SU-DHL-6 (cell line): ENCODE measurements at regions not wholly inside any gene's neighbourhood (a gene's known extent, or its start where the extent isn't known, plus 50 kb on each side); places are given as distances from the start of the nearest gene placed in this dataset.

Experiments used
- H2AFZ ChIP-seq: fragments of 200-600 bp; sonication (generic); 2 replicates; pipeline ENCODE4 v1.6.1; 2014; ENCODE audit warnings: low read depth, mild to moderate bottlenecking, moderate library complexity, mixed read lengths, antibody characterized with exemption, low read length; ENCODE audit not compliant: severe bottlenecking
- H3F3A ChIP-seq: fragments of 200-600 bp; shearing (Covaris generic); 2 replicates; pipeline ENCODE4 v1.6.0; 2016; ENCODE audit warnings: antibody characterized with exemption, mild to moderate bottlenecking; ENCODE audit not compliant: insufficient read depth
- H3K27ac ChIP-seq: fragments of 200-600 bp; sonication (generic); 2 replicates; pipeline ENCODE4 v1.5.1; 2016; ENCODE audit warnings: low read depth, mild to moderate bottlenecking, low read length, moderate library complexity, mixed read lengths
- H3K27me3 ChIP-seq: fragments of 200-600 bp; sonication (generic), shearing (Covaris generic); 2 replicates; pipeline ENCODE4 v1.6.0; 2014; ENCODE audit warnings: mild to moderate bottlenecking, low read length
- H3K36me3 ChIP-seq: fragments of 200-600 bp; sonication (generic); 2 replicates; pipeline ENCODE4 v1.6.1; 2014; ENCODE audit warnings: mild to moderate bottlenecking, low read length, mixed read lengths
- H3K4me2 ChIP-seq: fragments of 300-600, 200-600 bp; shearing (Covaris generic), sonication (generic); 2 replicates; pipeline ENCODE4 v1.6.0; 2014; ENCODE audit warnings: low read length, low read depth, mild to moderate bottlenecking; ENCODE audit not compliant: poor library complexity, severe bottlenecking
- H3K4me3 ChIP-seq: fragments of 200-600 bp; sonication (generic); 2 replicates; pipeline ENCODE4 v1.5.1; 2014; ENCODE audit warnings: antibody characterized with exemption, low read length, mild to moderate bottlenecking, mixed read lengths; ENCODE audit not compliant: insufficient read depth, poor library complexity, severe bottlenecking
- H3K79me2 ChIP-seq: fragments of 200-600 bp; sonication (generic); 2 replicates; pipeline ENCODE4 v1.6.1; 2014; ENCODE audit warnings: mild to moderate bottlenecking, low read length, moderate library complexity; ENCODE audit not compliant: insufficient read depth
- H3K9ac ChIP-seq: fragments of 200-600 bp; sonication (generic); 2 replicates; pipeline ENCODE4 v1.7.0; 2014; ENCODE audit warnings: mild to moderate bottlenecking, low read length
- H3K9me2 ChIP-seq: fragments of 200-600 bp; sonication (generic); replicated peaks from 2 replicates; pipeline ENCODE4 v1.6.1; 2014; ENCODE audit warnings: low read length; ENCODE audit not compliant: insufficient read depth
- H3K9me3 ChIP-seq: fragments of 200-600 bp; sonication (generic); 2 replicates; pipeline ENCODE4 v1.6.1; 2014; ENCODE audit warnings: low read length, mixed read lengths; ENCODE audit not compliant: insufficient read depth
- H4K20me1 ChIP-seq: fragments of 200-600 bp; sonication (generic); 2 replicates; pipeline ENCODE4 v1.6.1; 2014; ENCODE audit warnings: low read depth, mild to moderate bottlenecking, antibody characterized with exemption, low read length, moderate library complexity, mixed read lengths
- EZH2phosphoT487 ChIP-seq: fragments of 200-600 bp; sonication (generic), shearing (Covaris generic); conservative IDR thresholded peaks from 2 replicates; pipeline ENCODE4 v1.6.1; 2018; ENCODE audit warnings: mild to moderate bottlenecking, antibody characterized with exemption, low read length, moderate library complexity, mixed read lengths
- TF ChIP-seq, protein P1 (sequence below): fragments of 200-600 bp; sonication (generic); IDR thresholded peaks from one replicate; pipeline ENCODE4 v1.5.1; 2017; ENCODE audit warnings: antibody characterized with exemption, mild to moderate bottlenecking, low read length, moderate library complexity; ENCODE audit not compliant: insufficient read depth, poor library complexity, severe bottlenecking

DNA sequence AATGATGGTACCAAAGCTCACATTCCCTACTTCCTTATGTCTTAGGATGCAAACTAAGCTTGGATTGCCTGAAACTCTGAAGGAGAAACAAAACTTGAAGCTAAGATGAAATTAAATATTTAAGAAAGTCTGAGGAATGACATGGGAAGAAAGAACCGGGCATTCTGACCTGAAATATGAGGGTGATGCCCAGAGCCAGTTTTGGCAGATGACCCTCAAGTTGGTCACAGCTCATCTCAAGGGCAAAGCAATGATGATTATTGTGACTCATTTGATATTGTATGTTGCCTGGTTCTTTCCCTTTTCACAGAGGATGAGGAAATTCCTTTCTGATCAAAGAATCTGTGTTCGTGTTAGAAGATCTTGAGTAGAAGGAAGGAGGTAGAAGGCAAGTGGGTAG, 96.0 kb upstream of the NHS start:
- Histone ChIP-seq H3K27ac (no peak overlapping the region), H3K9ac (no peak overlapping the region), H3K4me3 (no peak overlapping the region), H3K9me3 (no peaks in the 10 kb centered on the region), H3K9me2 (no peaks in the 10 kb centered on the region), H3F3A (no peaks in the 10 kb centered on the region), H3K36me3 (no peaks in the 10 kb centered on the region), H4K20me1 (no peaks in the 10 kb centered on the region), H2AFZ (no peak overlapping the region), H3K79me2 (no peaks in the 10 kb centered on the region), H3K27me3 (no peaks in the 10 kb centered on the region), H3K4me2 (no peak overlapping the region)
- TF ChIP-seq EZH2phosphoT487, result no peak
- TF ChIP-seq, protein P1, sequence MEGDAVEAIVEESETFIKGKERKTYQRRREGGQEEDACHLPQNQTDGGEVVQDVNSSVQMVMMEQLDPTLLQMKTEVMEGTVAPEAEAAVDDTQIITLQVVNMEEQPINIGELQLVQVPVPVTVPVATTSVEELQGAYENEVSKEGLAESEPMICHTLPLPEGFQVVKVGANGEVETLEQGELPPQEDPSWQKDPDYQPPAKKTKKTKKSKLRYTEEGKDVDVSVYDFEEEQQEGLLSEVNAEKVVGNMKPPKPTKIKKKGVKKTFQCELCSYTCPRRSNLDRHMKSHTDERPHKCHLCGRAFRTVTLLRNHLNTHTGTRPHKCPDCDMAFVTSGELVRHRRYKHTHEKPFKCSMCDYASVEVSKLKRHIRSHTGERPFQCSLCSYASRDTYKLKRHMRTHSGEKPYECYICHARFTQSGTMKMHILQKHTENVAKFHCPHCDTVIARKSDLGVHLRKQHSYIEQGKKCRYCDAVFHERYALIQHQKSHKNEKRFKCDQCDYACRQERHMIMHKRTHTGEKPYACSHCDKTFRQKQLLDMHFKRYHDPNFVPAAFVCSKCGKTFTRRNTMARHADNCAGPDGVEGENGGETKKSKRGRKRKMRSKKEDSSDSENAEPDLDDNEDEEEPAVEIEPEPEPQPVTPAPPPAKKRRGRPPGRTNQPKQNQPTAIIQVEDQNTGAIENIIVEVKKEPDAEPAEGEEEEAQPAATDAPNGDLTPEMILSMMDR, result no peak

DNA sequence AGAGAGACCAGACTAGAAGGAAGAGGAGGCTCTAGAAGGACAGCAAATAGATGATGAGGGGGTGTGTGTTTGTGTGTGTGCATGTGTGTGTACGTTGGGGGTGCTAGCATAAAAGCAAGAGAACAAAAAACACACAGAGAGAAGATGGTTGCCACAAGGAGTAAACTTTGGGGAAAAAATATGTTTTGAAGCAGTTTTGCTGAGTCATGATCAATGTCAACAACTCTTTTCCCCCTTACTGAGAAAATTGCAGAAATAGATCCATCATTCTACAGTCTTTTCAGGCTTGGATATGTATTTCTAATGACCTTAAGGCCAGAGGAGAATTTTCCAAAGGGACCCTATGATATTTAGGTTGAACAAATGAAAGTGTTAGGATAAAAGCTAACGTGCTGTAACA, 89.0 kb upstream of the NHS start:
- Histone ChIP-seq H4K20me1 (no peaks in the 10 kb centered on the region), H3K36me3 (no peaks in the 10 kb centered on the region), H3K9me3 (no peaks in the 10 kb centered on the region), H2AFZ (no peak overlapping the region), H3K9me2 (no peaks in the 10 kb centered on the region), H3K27me3 (no peaks in the 10 kb centered on the region), H3K9ac (no peak overlapping the region), H3K79me2 (no peaks in the 10 kb centered on the region), H3F3A (no peaks in the 10 kb centered on the region), H3K27ac (no peak overlapping the region), H3K4me2 (no peak overlapping the region), H3K4me3 (no peak overlapping the region)
- TF ChIP-seq, protein P1, result no peak
- TF ChIP-seq EZH2phosphoT487, result no peak

DNA sequence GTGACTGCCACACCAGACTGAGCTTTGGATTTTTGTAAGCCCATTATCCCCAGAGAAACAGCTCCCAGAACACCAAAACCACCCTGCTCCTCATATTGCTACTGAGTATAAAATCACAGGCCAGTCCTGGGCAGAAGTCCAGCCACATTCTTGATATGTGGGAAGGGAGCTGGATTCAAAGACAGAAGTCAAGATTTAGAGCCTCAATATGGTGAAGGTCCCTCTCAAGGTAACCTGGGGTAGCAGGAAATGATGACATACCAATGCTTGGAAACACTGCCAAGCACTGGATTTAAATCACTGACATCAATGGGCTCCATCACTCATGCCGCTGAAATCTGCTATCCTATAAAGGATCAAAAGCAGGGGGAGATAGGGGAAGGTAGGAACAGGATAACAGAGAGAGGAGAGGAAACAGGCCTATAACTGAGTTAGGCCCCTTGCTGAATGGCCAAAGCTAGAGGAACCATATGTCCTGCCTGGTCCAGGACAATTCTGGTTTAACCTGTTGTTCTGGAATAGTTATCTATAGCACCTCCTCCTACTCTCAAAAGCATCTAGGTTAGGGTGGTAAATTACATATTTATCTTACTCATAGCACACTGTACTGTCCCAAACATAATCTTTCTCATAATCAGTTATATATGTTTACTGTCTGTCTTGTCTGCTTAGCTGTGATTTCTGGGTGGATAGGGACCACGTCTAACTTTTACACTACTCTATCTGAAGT, 83.7 kb upstream of the NHS start:
- no peak for TF ChIP-seq EZH2phosphoT487
- TF ChIP-seq, protein P1, result no peak
- no peaks in the 10 kb centered on the region for H3K9me2 ChIP-seq
- no peaks in the 10 kb centered on the region for H3F3A ChIP-seq
- no peak overlapping the region for H2AFZ ChIP-seq
- H4K20me1 ChIP-seq, result no peaks in the 10 kb centered on the region
- no peak overlapping the region for H3K27ac ChIP-seq
- no peak overlapping the region for H3K4me3 ChIP-seq
- no peaks in the 10 kb centered on the region for H3K9me3 ChIP-seq
- no peaks in the 10 kb centered on the region for H3K79me2 ChIP-seq
- H3K36me3 ChIP-seq, result no peaks in the 10 kb centered on the region
- no peak overlapping the region for H3K9ac ChIP-seq
- H3K27me3 ChIP-seq, result no peaks in the 10 kb centered on the region
- H3K4me2 ChIP-seq, result no peak overlapping the region
